ENCODE measurements at regions not wholly inside any gene's neighbourhood (a gene's known extent, or its start where the extent isn't known, plus 50 kb on each side); places are given as distances from the start of the nearest gene placed in this dataset.

- Histone ChIP-seq H3K36me3 (ENCODE audit: control insufficient read depth in 2 of 2, extremely low read depth in 1 of 2, insufficient read depth in 2 of 2, low read length in 2 of 2) (no peaks in the 10 kb centered on the region), H2AFZ (ENCODE audit: low read depth, low read length) (peak overlapping the region; percentile 16), H3K9me1 (replicated peaks; ENCODE audit: control insufficient read depth, extremely low read depth, insufficient read depth, low read length) (no peaks in the 10 kb centered on the region), H3K4me3 (replicated peaks in 1 of 3; ENCODE audit: insufficient read depth in 1 of 3, low read depth in 1 of 3, low read length in 3 of 3) (no peak overlapping the region), H3K9me3 (replicated peaks; ENCODE audit: control insufficient read depth, insufficient read depth, low read length) (no peaks in the 10 kb centered on the region), H3K27me3 (ENCODE audit: control insufficient read depth in 2 of 2, insufficient read depth in 2 of 2, low read length in 2 of 2) (no peaks in the 10 kb centered on the region), H4K20me1 (replicated peaks; ENCODE audit: control insufficient read depth, extremely low read depth, insufficient read depth, low read length) (no peaks in the 10 kb centered on the region), H3K4me2 (ENCODE audit: insufficient read depth, low read length) (no peak overlapping the region), H3K4me1 (ENCODE audit: control insufficient read depth, extremely low read depth, insufficient read depth, low read length) (no peaks in the 10 kb centered on the region), H3K27ac (ENCODE audit: insufficient read depth, low read depth, low read length) (no peak overlapping the region), H3K79me2 (ENCODE audit: control insufficient read depth, insufficient read depth, low read length) (no peaks in the 10 kb centered on the region), H3K9ac (replicated peaks; ENCODE audit: extremely low read depth, insufficient read depth, low read length) (no peak overlapping the region)
- POLR2A ChIA-PET = no interaction called here
- dilution Hi-C loops (cut with MboI; ENCODE audit: extremely low pct_ligation_motif_present, low sequenced_read_pairs) (no loop called here), intact Hi-C loops (cut with micrococcal nuclease) (no loop called here)
- FAIRE-seq (peak; percentile 52), DNase-seq (ENCODE audit: low read depth, low spot score) (no peak)
- no TSS peak for BruUV-seq (replicated peaks)
- CTCF ChIA-PET = interaction anchor here (0.9 kb wide), 1 partner anchor 41 kb away, joined by 3 read pairs; no protein-coding TSS in a partner anchor
- TF ChIP-seq MAX (IDR thresholded peaks at IDR 0.05; ENCODE audit: insufficient read depth, insufficient read length) (no peak), MYC (IDR thresholded peaks at IDR 0.05; ENCODE audit: low read depth, low read length) (no peak), POLR2AphosphoS5 (IDR thresholded peaks at IDR 0.05; ENCODE audit: insufficient read depth, low read depth, low read length) (no peak), JUN (IDR thresholded peaks at IDR 0.05; ENCODE audit: borderline replicate concordance, insufficient read depth, insufficient read length, low read depth) (no peak), EZH2 (IDR thresholded peaks at IDR 0.05; ENCODE audit: borderline replicate concordance, low read depth, low read length, severe bottlenecking) (no peak), CTCF (IDR thresholded peaks at IDR 0.05; ENCODE audit: extremely low read depth in 1 of 2, insufficient read depth in 1 of 2, low read depth in 1 of 2, low read length in 2 of 2) (no peak), FOS (IDR thresholded peaks at IDR 0.05; ENCODE audit: borderline replicate concordance, insufficient read depth, low read length) (no peak), GATA2 (IDR thresholded peaks at IDR 0.05; ENCODE audit: insufficient read depth, insufficient read length, low read depth, low read length) (no peak), POLR2A (IDR thresholded peaks at IDR 0.05; ENCODE audit: low read depth, low read length) (no peak)
Observed at GRCh38 chr7:115299397-115300037, 377.6 kb downstream of the MDFIC start.

Measured in endothelial cell of umbilical vein (primary cell).